ENCODE measurements at regions not wholly inside any gene's neighbourhood (a gene's known extent, or its start where the extent isn't known, plus 50 kb on each side); places are given as distances from the start of the nearest gene placed in this dataset.

DNA sequence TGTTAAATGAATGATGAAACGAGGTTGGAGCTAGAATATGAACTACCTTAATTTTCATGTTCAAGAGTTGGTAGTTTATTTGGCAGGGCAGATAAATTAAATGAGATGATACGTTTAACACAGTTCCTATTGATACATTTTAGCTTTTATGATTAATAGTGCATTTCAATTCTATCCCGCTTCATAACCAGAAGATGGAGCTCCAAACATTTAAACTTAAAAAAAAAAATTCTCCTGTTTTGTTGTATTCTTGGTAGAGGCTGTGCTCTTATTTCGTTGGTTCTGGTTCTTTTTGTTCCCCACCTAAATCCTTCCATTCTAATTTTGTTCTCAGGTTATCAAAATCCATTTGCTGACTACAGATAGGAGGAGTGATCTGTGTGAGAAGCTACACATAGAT, 71.8 kb upstream of the PTPN13 start:
- no peak for TF ChIP-seq POLR2A (IDR thresholded peaks at IDR 0.05; ENCODE audit: low read depth, low read length)
- no peak for TF ChIP-seq TAF1 (IDR thresholded peaks at IDR 0.05; ENCODE audit: low read depth, low read length)
- no peak for TF ChIP-seq POLR2AphosphoS5 (IDR thresholded peaks at IDR 0.05; ENCODE audit: low read depth, low read length)
- TF ChIP-seq SPI1 (IDR thresholded peaks at IDR 0.05; ENCODE audit: low read depth, low read length), result no peak
- no peak for TF ChIP-seq POU2F2 (IDR thresholded peaks at IDR 0.05; ENCODE audit: low read depth, low read length)
